GM23248 (cell line): ENCODE measurements at regions not wholly inside any gene's neighbourhood (a gene's known extent, or its start where the extent isn't known, plus 50 kb on each side); places are given as distances from the start of the nearest gene placed in this dataset.

Experiments
- EZH2 ChIP-seq: fragments of 200-600 bp; sonication (generic); IDR thresholded peaks from 2 replicates; pipeline ENCODE4 v1.6.1; 2018; ENCODE audit warnings: antibody characterized with exemption, mild to moderate bottlenecking; ENCODE audit not compliant: insufficient read depth, poor library complexity, severe bottlenecking
- EZH2phosphoT487 ChIP-seq: fragments of 200-600 bp; sonication (generic); IDR thresholded peaks from 2 replicates; pipeline ENCODE4 v1.6.1; 2018; ENCODE audit warnings: antibody characterized with exemption, moderate library complexity, mild to moderate bottlenecking, low read depth; ENCODE audit not compliant: insufficient read depth

GRCh38 chr18:51479736-51480135 is 282.3 kb upstream of the MEX3C start:
- no peak for TF ChIP-seq EZH2phosphoT487
- TF ChIP-seq EZH2, result no peak
